Activated T-helper 2 cell treated with anti-CD3 and anti-CD28 coated beads, Interferon-gamma antibody, Interleukin-2, Interleukin-4, amounts not matched to agents 10 μg/mL and 5 μg/mL and 100 μg/mL, durations not matched to agents 14 hours and 24 hours and 36 hours (primary cell): ENCODE measurements at regions not wholly inside any gene's neighbourhood (a gene's known extent, or its start where the extent isn't known, plus 50 kb on each side); places are given as distances from the start of the nearest gene placed in this dataset.

ENCODE experiments used
- DNase-seq: peaks from one replicate; pipeline ENCODE4 v3.0.0; 2021; ENCODE audit warnings: low spot score
- H3K27ac Mint-ChIP-seq: one replicate; pipeline ENCODE4 v1.8.0; 2021; ENCODE audit warnings: mixed read lengths
- H3K27me3 Mint-ChIP-seq: one replicate; pipeline ENCODE4 v1.8.0; 2021; ENCODE audit warnings: low read depth, mixed read lengths
- H3K36me3 Mint-ChIP-seq: one replicate; pipeline ENCODE4 v1.8.0; 2021; ENCODE audit warnings: low read depth, mixed read lengths
- H3K4me1 Mint-ChIP-seq: one replicate; pipeline ENCODE4 v1.8.0; 2021; ENCODE audit warnings: low read depth, mixed read lengths
- H3K4me3 Mint-ChIP-seq: one replicate; pipeline ENCODE4 v1.8.0; 2021; ENCODE audit warnings: low read depth, mild to moderate bottlenecking, moderate library complexity, mixed read lengths
- H3K9me3 Mint-ChIP-seq: one replicate; pipeline ENCODE4 v1.8.0; 2021; ENCODE audit warnings: mixed read lengths
- intact Hi-C: fragments of 100-400 bp; cut with micrococcal nuclease; formaldehyde crosslinking; loops from one replicate; pipeline ENCODE4 v1.15.1; 2023

GRCh38 chr20:4369798-4370124 is 120.7 kb upstream of the ADRA1D start:
- no peaks in the 10 kb centered on the region for H3K27me3 Mint-ChIP-seq
- H3K27ac Mint-ChIP-seq = peak overlapping the region; percentile 87
- peaks cover 46% of the 10 kb centered on the region for H3K4me1 Mint-ChIP-seq
- peaks cover 34% of the 10 kb centered on the region for H3K36me3 Mint-ChIP-seq
- H3K4me3 Mint-ChIP-seq = no peak overlapping the region
- peak; percentile 21 for DNase-seq
- intact Hi-C loops = loop anchor here (1.0 kb wide), 1 partner anchor 297 kb away; no protein-coding TSS in a partner anchor
- H3K9me3 Mint-ChIP-seq = peaks cover 43% of the 10 kb centered on the region

GRCh38 chr20:4369119-4369797 is 120.2 kb upstream of the ADRA1D start:
- Mint-ChIP-seq H3K4me3 (no peak overlapping the region), H3K36me3 (peaks cover 34% of the 10 kb centered on the region), H3K4me1 (peaks cover 46% of the 10 kb centered on the region), H3K9me3 (peaks cover 42% of the 10 kb centered on the region), H3K27ac (peak overlapping the region; percentile 87), H3K27me3 (no peaks in the 10 kb centered on the region)
- intact Hi-C loops = loop anchor here (1.0 kb wide), 1 partner anchor 297 kb away; no protein-coding TSS in a partner anchor
- no peak for DNase-seq

- no peak for DNase-seq
- Mint-ChIP-seq H3K27ac (no peak overlapping the region), H3K4me1 (peaks cover 27% of the 10 kb centered on the region), H3K9me3 (peaks cover 35% of the 10 kb centered on the region), H3K27me3 (no peaks in the 10 kb centered on the region), H3K4me3 (no peak overlapping the region), H3K36me3 (peaks cover 31% of the 10 kb centered on the region)
- intact Hi-C loops = no loop called here
These were observed 117.0 kb upstream of the ADRA1D start for GRCh38 chr20:4366076-4366475.

- no peaks in the 10 kb centered on the region for H3K9me3 Mint-ChIP-seq
- H3K36me3 Mint-ChIP-seq = no peaks in the 10 kb centered on the region
- no peak overlapping the region for H3K4me3 Mint-ChIP-seq
- no peak overlapping the region for H3K27ac Mint-ChIP-seq
- no peak for DNase-seq
- no peaks in the 10 kb centered on the region for H3K4me1 Mint-ChIP-seq
- intact Hi-C loops = no loop called here
- peaks cover 10% of the 10 kb centered on the region for H3K27me3 Mint-ChIP-seq
These were observed 109.5 kb upstream of the ADRA1D start for GRCh38 chr20:4358552-4358951.

GRCh38 chr20:4352348-4352747 is 103.3 kb upstream of the ADRA1D start:
- Mint-ChIP-seq H3K9me3 (peaks cover 6% of the 10 kb centered on the region), H3K27me3 (peaks cover 33% of the 10 kb centered on the region), H3K27ac (no peak overlapping the region), H3K4me1 (no peaks in the 10 kb centered on the region), H3K36me3 (no peaks in the 10 kb centered on the region), H3K4me3 (no peak overlapping the region)
- DNase-seq = no peak
- intact Hi-C loops = no loop called here

- no peak for DNase-seq
- Mint-ChIP-seq H3K27ac (no peak overlapping the region), H3K27me3 (peaks cover 37% of the 10 kb centered on the region), H3K4me3 (no peak overlapping the region), H3K4me1 (no peaks in the 10 kb centered on the region), H3K36me3 (no peaks in the 10 kb centered on the region), H3K9me3 (peaks cover 6% of the 10 kb centered on the region)
- intact Hi-C loops = no loop called here
These were observed 101.0 kb upstream of the ADRA1D start for GRCh38 chr20:4350096-4350495.

- H3K9me3 Mint-ChIP-seq = no peaks in the 10 kb centered on the region
- H3K27me3 Mint-ChIP-seq = peaks cover 49% of the 10 kb centered on the region
- H3K4me3 Mint-ChIP-seq = no peak overlapping the region
- H3K27ac Mint-ChIP-seq = no peak overlapping the region
- no peaks in the 10 kb centered on the region for H3K36me3 Mint-ChIP-seq
- H3K4me1 Mint-ChIP-seq = no peaks in the 10 kb centered on the region
- intact Hi-C loops = no loop called here
- no peak for DNase-seq
These were observed 95.6 kb upstream of the ADRA1D start for GRCh38 chr20:4344670-4345069.

GRCh38 chr20:4342609-4343008 is 93.5 kb upstream of the ADRA1D start:
- peaks cover 44% of the 10 kb centered on the region for H3K27me3 Mint-ChIP-seq
- H3K4me1 Mint-ChIP-seq = no peaks in the 10 kb centered on the region

DNA sequence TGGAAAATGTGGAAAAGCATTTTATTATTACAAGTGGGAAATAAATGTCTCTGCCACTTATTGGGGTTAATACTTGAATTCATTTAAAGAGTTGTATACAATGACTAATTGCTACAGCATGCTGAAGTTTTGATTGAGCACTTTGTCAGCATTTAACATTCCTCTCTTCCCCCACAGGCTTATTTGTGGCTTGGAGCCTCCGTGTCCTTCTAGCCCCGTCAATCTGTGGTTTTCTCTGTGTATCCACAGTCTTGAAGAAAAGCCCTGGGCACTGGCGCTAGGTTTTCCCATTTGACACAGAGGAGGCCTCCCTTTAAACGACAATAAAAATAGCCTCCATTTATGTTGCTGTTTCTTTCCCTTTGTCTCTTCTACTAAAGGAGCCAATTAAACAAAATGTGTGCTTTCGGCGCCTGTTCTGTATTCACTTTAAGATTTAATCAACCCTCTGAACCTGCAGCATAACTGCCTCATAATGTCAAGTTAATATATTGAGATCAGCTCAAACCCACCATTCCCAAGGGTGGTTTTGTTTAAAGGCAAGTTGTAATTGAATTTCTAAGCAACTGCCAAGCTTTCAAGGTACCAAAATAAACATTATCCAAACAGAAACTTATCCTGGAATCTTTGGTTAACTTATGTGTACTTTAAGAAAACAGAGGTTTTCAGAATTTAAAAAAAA is 92.9 kb upstream of the ADRA1D start:
- DNase-seq = no peak
- Mint-ChIP-seq H3K36me3 (no peaks in the 10 kb centered on the region), H3K27me3 (peaks cover 40% of the 10 kb centered on the region), H3K4me1 (no peaks in the 10 kb centered on the region), H3K4me3 (no peak overlapping the region), H3K27ac (no peak overlapping the region), H3K9me3 (no peaks in the 10 kb centered on the region)
- intact Hi-C loops = no loop called here

More at GRCh38 chr20:4342609-4343008, 93.5 kb upstream of the ADRA1D start:
- H3K36me3 Mint-ChIP-seq = no peaks in the 10 kb centered on the region
- intact Hi-C loops = no loop called here
- no peaks in the 10 kb centered on the region for H3K9me3 Mint-ChIP-seq
- no peak overlapping the region for H3K4me3 Mint-ChIP-seq
- no peak for DNase-seq
- no peak overlapping the region for H3K27ac Mint-ChIP-seq

- Mint-ChIP-seq H3K9me3 (no peaks in the 10 kb centered on the region), H3K4me1 (no peaks in the 10 kb centered on the region), H3K27ac (no peak overlapping the region), H3K27me3 (peaks cover 19% of the 10 kb centered on the region), H3K4me3 (no peak overlapping the region), H3K36me3 (no peaks in the 10 kb centered on the region)
- intact Hi-C loops = no loop called here
- DNase-seq = no peak
These were observed 86.6 kb upstream of the ADRA1D start for GRCh38 chr20:4335722-4336121.

DNA sequence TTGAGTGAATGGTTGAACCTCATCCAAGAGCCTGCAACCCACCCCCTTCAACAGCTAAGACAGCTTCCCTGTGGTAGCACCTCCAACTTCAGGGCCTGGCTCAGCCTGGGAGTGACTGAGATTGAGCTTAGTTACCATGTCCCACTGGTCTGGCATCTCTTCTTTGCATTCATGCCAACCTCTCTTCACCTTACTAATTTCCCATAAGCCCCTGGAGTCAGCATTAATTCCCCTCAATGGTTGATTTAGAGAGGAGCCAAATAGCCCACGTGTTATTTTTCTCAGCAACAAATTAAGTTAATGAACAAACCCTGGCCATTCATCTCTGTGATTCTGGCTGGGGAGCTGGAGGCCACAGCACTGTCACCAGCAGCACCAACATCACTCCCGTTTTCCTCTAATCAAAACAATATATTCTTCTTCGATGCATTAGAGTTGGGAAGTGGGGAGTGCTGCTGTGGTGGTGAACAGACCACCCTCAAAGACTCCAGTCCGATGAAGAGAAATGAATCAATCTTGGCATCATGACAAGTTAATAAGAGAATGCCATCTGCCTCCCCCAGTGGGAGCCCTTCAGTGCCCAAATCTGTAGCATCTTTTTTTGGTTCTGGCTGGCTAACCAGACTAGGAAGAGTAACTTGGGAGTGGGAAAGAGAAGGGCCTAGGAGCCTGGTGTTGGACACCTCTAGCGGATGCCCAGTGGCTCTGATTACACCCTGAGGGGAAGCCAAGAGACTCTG is 83.2 kb upstream of the ADRA1D start:
- no peak overlapping the region for H3K4me3 Mint-ChIP-seq
- H3K4me1 Mint-ChIP-seq = no peaks in the 10 kb centered on the region
- no peaks in the 10 kb centered on the region for H3K9me3 Mint-ChIP-seq
- peaks cover 4% of the 10 kb centered on the region for H3K27me3 Mint-ChIP-seq
- DNase-seq = no peak
- H3K27ac Mint-ChIP-seq = no peak overlapping the region
- H3K36me3 Mint-ChIP-seq = no peaks in the 10 kb centered on the region
- intact Hi-C loops = no loop called here

DNA sequence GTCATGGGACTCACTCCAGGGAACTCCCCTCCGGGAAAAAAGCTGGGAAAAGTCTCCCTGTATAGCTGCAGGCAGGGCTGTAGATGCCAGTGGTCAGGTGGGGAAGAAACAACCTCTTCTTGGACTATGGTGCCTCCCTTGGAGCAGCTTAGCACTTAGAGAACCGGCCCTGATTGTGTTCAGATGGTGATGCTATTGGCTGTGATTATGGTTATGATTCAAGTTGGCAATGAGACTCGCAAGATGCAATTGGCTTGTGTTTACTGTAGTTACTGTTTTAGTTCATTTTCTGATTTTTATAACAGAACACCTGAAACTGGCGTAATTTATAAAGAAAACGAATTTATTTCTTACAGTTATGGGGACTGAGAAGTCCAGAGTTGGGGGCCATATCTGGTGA is 80.9 kb upstream of the ADRA1D start:
- H3K27ac Mint-ChIP-seq = no peak overlapping the region
- H3K4me3 Mint-ChIP-seq = no peak overlapping the region
- DNase-seq = no peak
- no peaks in the 10 kb centered on the region for H3K36me3 Mint-ChIP-seq
- peaks cover 2% of the 10 kb centered on the region for H3K27me3 Mint-ChIP-seq
- no peaks in the 10 kb centered on the region for H3K4me1 Mint-ChIP-seq
- intact Hi-C loops = no loop called here
- no peaks in the 10 kb centered on the region for H3K9me3 Mint-ChIP-seq

DNA sequence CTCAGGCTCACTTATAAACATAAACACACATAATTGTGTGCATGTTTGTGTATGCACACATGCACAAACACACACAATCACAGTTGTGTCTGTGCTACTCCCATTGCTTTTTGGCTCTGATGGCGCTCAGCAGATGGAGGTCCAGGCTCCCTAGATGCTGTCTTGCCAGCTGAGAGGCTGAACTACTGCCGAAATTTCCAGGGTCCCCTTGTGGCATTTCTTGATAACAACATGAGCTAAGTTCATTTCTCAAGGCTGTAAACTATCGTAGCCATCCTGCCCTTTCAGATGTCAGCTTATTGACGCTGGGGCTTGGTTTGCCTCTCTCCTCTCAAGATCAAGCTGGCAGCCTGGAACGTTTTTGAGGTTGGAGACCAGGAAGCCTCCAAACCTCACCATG is 80.1 kb upstream of the ADRA1D start:
- no peak overlapping the region for H3K27ac Mint-ChIP-seq
- no peak for DNase-seq
- intact Hi-C loops = no loop called here

More for the DNA sequence above, 80.1 kb upstream of the ADRA1D start:
- Mint-ChIP-seq H3K27me3 (no peaks in the 10 kb centered on the region), H3K36me3 (no peaks in the 10 kb centered on the region), H3K4me1 (no peaks in the 10 kb centered on the region), H3K4me3 (no peak overlapping the region), H3K9me3 (no peaks in the 10 kb centered on the region)
